Osteocyte (in vitro differentiated cells): ENCODE measurements at regions not wholly inside any gene's neighbourhood (a gene's known extent, or its start where the extent isn't known, plus 50 kb on each side); places are given as distances from the start of the nearest gene placed in this dataset.

Experiments
- DNase-seq: peaks from one replicate; pipeline ENCODE4 v3.0.0; 2021; ENCODE audit warnings: mixed read lengths; ENCODE audit not compliant: unreplicated experiment; ENCODE audit errors: extremely low spot score
- H3K27ac Mint-ChIP-seq: one replicate; pipeline ENCODE4 v1.8.0; 2021; ENCODE audit warnings: mild to moderate bottlenecking, mixed read lengths; ENCODE audit not compliant: unreplicated experiment
- H3K27me3 Mint-ChIP-seq: one replicate; pipeline ENCODE4 v1.8.0; 2021; ENCODE audit warnings: mixed read lengths; ENCODE audit not compliant: unreplicated experiment
- H3K36me3 Mint-ChIP-seq: one replicate; pipeline ENCODE4 v1.8.0; 2021; ENCODE audit warnings: mixed read lengths; ENCODE audit not compliant: unreplicated experiment
- H3K4me1 Mint-ChIP-seq: one replicate; pipeline ENCODE4 v1.8.0; 2021; ENCODE audit warnings: mixed read lengths; ENCODE audit not compliant: unreplicated experiment
- H3K4me3 Mint-ChIP-seq: one replicate; pipeline ENCODE4 v1.8.0; 2021; ENCODE audit warnings: mild to moderate bottlenecking, moderate library complexity, mixed read lengths; ENCODE audit not compliant: unreplicated experiment
- H3K9me3 Mint-ChIP-seq: one replicate; pipeline ENCODE4 v1.8.0; 2021; ENCODE audit warnings: mixed read lengths; ENCODE audit not compliant: unreplicated experiment
- TF ChIP-seq, protein P1 (sequence below): fragments of 200-600 bp; sonication (generic); IDR thresholded peaks from 2 replicates; pipeline ENCODE4 v1.5.0; 2021; ENCODE audit warnings: antibody characterized with exemption, mild to moderate bottlenecking, moderate library complexity

DNA sequence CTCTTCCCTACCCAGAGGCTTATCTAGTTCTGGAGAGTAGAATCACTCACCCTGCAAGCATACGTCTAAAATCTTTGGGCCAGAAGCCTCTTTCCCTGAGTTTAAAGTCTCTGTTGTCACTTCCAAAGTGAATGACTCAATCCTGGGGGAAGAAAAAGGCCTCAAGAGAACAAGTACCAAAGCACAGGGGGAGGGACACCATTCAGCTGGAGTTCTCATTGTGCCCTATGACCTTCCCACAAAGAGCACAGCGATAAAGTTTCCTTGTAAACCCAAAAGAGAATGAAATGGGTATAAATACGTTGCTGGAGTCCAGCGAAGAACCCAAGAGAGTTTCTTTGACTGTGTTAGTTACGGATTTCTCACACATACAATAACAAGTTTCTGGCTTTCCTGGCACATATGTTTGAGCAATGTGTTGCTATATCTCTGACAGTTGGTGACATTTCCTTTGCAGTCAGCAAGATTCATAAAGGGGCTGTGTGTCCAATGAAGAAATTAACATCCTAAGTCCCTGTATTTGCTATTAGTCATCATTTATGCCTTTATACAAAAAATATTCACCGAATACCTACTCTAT lies 107.3 kb upstream of the PTPRG start:
- H3K4me3 Mint-ChIP-seq = no peak overlapping the region
- H3K4me1 Mint-ChIP-seq = no peaks in the 10 kb centered on the region
- no peaks in the 10 kb centered on the region for H3K36me3 Mint-ChIP-seq
- DNase-seq = no peak
- H3K9me3 Mint-ChIP-seq = no peaks in the 10 kb centered on the region
- TF ChIP-seq, protein P1, sequence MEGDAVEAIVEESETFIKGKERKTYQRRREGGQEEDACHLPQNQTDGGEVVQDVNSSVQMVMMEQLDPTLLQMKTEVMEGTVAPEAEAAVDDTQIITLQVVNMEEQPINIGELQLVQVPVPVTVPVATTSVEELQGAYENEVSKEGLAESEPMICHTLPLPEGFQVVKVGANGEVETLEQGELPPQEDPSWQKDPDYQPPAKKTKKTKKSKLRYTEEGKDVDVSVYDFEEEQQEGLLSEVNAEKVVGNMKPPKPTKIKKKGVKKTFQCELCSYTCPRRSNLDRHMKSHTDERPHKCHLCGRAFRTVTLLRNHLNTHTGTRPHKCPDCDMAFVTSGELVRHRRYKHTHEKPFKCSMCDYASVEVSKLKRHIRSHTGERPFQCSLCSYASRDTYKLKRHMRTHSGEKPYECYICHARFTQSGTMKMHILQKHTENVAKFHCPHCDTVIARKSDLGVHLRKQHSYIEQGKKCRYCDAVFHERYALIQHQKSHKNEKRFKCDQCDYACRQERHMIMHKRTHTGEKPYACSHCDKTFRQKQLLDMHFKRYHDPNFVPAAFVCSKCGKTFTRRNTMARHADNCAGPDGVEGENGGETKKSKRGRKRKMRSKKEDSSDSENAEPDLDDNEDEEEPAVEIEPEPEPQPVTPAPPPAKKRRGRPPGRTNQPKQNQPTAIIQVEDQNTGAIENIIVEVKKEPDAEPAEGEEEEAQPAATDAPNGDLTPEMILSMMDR = no peak
- peaks cover 14% of the 10 kb centered on the region for H3K27me3 Mint-ChIP-seq
- H3K27ac Mint-ChIP-seq = no peak overlapping the region

DNA sequence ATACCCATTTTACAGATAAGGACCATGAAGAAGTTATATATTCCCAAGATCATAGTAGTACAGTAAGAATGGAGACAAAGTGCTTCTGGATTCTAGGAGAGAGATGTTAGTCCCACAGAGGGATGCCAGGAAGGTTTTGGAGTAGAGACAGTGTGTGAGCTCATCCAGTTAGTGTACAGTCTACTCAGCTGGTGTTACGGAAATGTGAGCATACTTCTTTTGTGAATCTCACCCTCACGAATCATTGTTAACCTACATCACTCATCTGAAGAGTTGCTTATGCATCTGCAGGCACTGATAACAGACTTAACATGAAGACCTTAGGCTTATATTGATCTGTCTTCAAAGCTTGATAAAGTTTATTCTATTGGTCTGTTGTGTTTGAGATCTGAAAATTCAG lies 106.6 kb upstream of the PTPRG start:
- Mint-ChIP-seq H3K4me1 (no peaks in the 10 kb centered on the region), H3K9me3 (no peaks in the 10 kb centered on the region), H3K27me3 (peaks cover 10% of the 10 kb centered on the region), H3K4me3 (no peak overlapping the region), H3K36me3 (no peaks in the 10 kb centered on the region), H3K27ac (no peak overlapping the region)
- DNase-seq = no peak
- TF ChIP-seq, protein P1 = no peak

DNA sequence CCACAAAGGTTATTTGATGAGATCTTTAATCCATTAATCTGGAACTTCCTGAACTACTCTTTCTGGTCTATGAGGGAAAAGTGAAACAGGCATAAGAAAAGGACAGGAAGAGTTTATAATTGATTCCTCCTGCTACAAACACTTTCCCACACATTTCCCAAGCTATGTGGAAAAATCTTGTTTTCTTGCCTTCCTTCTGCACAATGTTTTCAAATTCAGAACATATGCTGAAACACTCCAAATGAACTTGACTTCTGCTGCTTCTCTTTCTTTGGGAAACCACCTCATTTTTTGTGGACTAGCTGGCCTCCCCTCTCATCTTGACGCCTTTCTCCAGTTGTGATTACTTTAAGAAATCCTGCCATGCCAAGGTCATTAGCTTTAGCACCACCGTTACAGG lies 100.7 kb upstream of the PTPRG start:
- Mint-ChIP-seq H3K9me3 (no peaks in the 10 kb centered on the region), H3K27me3 (peaks cover 8% of the 10 kb centered on the region), H3K4me1 (no peaks in the 10 kb centered on the region), H3K4me3 (no peak overlapping the region), H3K27ac (no peak overlapping the region), H3K36me3 (no peaks in the 10 kb centered on the region)
- DNase-seq = no peak
- TF ChIP-seq, protein P1 = no peak

DNA sequence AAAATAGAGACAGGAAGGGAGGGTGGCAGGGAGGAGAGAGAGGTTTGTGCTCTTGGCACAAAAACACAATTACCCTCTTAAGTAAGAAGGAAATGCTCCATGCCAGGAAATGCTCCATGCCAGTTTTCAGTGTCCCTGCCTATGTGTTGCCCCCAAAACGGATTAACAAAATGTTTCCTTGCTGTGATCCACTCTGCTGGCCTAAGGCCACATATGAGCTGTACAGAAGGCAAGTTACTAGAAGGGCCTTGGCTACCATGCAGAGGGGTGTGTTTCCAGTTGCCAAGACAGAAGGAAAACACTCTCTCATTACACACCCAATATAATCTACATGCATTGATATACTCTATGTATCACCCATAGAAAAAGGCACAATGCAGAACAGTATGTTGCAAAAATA lies 98.2 kb upstream of the PTPRG start:
- DNase-seq = no peak
- Mint-ChIP-seq H3K27me3 (peaks cover 20% of the 10 kb centered on the region), H3K9me3 (no peaks in the 10 kb centered on the region), H3K4me3 (no peak overlapping the region), H3K36me3 (no peaks in the 10 kb centered on the region), H3K4me1 (no peaks in the 10 kb centered on the region), H3K27ac (no peak overlapping the region)
- TF ChIP-seq, protein P1 = no peak

DNA sequence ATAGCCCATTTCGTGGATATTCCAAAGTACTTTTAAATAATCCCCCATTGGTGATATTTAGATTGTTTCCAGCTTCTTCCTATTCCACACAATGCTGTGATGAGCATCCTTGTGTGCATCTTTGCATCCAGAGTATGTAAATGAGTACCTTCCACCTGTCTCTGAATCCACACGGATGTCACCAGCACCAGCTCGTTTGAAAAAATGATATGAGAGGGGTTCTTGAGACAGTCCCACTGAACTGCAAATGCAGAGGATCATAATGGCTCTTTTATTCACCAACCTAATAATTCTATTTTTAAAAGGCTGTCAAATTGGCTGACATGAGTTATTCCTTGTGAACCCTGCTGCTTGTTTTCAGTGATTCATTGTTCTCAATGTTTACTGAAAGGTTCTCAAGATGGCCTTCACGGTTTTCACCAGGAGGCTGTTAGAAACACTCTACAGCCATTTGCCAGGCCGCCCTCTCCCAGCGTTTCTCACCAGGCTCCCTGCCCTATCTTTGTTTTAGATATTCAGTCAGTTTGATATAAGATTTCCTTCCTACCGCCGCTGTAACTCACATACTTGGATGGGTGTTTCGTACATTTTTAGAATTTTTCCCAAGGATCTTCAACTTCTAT lies 96.7 kb upstream of the PTPRG start:
- TF ChIP-seq, protein P1 = no peak
- Mint-ChIP-seq H3K9me3 (no peaks in the 10 kb centered on the region), H3K36me3 (no peaks in the 10 kb centered on the region), H3K27ac (no peak overlapping the region), H3K27me3 (peaks cover 17% of the 10 kb centered on the region), H3K4me1 (no peaks in the 10 kb centered on the region), H3K4me3 (no peak overlapping the region)
- no peak for DNase-seq
